H9 (cell line): ENCODE measurements at regions not wholly inside any gene's neighbourhood (a gene's known extent, or its start where the extent isn't known, plus 50 kb on each side); places are given as distances from the start of the nearest gene placed in this dataset.

Experiments used
- DNase-seq: peaks from one replicate; pipeline ENCODE4 v3.0.0-alpha.2; 2017
- H2AFZ ChIP-seq: one replicate; pipeline ENCODE4 v1.6.1; 2013; ENCODE audit warnings: mild to moderate bottlenecking, low read length, control low read depth, moderate library complexity
- H2AK5ac ChIP-seq: 2 replicates; pipeline ENCODE4 v1.6.1; 2013; ENCODE audit warnings: low read length, control low read depth, mixed read lengths; ENCODE audit not compliant: insufficient read length
- H2BK120ac ChIP-seq: one replicate; pipeline ENCODE4 v1.6.1; 2013; ENCODE audit warnings: low read depth, mild to moderate bottlenecking, low read length, control low read depth, inconsistent platforms; ENCODE audit not compliant: poor library complexity, severe bottlenecking
- H2BK12ac ChIP-seq: 2 replicates; pipeline ENCODE4 v1.6.1; 2013; ENCODE audit warnings: low read length, control low read depth, mixed read lengths, low read depth; ENCODE audit not compliant: insufficient read length
- H2BK15ac ChIP-seq: 2 replicates; pipeline ENCODE4 v1.6.1; 2013; ENCODE audit warnings: low read depth, low read length, control low read depth
- H2BK20ac ChIP-seq: one replicate; pipeline ENCODE4 v1.6.1; 2013; ENCODE audit warnings: low read depth, mild to moderate bottlenecking, low read length, control low read depth, inconsistent platforms; ENCODE audit not compliant: poor library complexity, severe bottlenecking
- H2BK5ac ChIP-seq: 2 replicates; pipeline ENCODE4 v1.6.1; 2013; ENCODE audit warnings: low read length, control low read depth, mixed read lengths; ENCODE audit not compliant: insufficient read length
- H3K14ac ChIP-seq: 2 replicates; pipeline ENCODE4 v1.6.1; 2013; ENCODE audit warnings: low read length, control low read depth; ENCODE audit not compliant: insufficient read depth
- H3K18ac ChIP-seq: 2 replicates; pipeline ENCODE4 v1.6.1; 2013; ENCODE audit warnings: low read depth, mild to moderate bottlenecking, mixed read lengths, low read length, control low read depth; ENCODE audit not compliant: insufficient read length
- H3K23ac ChIP-seq: 2 replicates; pipeline ENCODE4 v1.6.1; 2013; ENCODE audit warnings: low read length, control low read depth, mixed read lengths, low read depth; ENCODE audit not compliant: insufficient read length
- H3K23me2 ChIP-seq: 2 replicates; pipeline ENCODE4 v1.6.1; 2013; ENCODE audit warnings: low read depth, mild to moderate bottlenecking, mixed read lengths, low read length, control low read depth; ENCODE audit not compliant: insufficient read length, poor library complexity, severe bottlenecking
- H3K27ac ChIP-seq: 2 replicates; pipeline ENCODE4 v1.5.1; 2013; ENCODE audit warnings: low read length, control low read depth, mixed read lengths, low read depth; ENCODE audit not compliant: insufficient read length
- H3K27me3 ChIP-seq: 2 replicates; pipeline ENCODE4 v1.6.1; 2013; ENCODE audit warnings: low read length, control low read depth, inconsistent platforms; ENCODE audit not compliant: insufficient read depth
- H3K4ac ChIP-seq: 2 replicates; pipeline ENCODE4 v1.6.1; 2013; ENCODE audit warnings: low read depth, mild to moderate bottlenecking, control low read depth, inconsistent platforms, low read length, moderate library complexity
- H3K4me1 ChIP-seq: 2 replicates; pipeline ENCODE4 v1.6.1; 2013; ENCODE audit warnings: low read length, control low read depth, inconsistent platforms; ENCODE audit not compliant: insufficient read depth
- H3K4me2 ChIP-seq: 2 replicates; pipeline ENCODE4 v1.6.1; 2013; ENCODE audit warnings: low read length, control low read depth, mixed read lengths; ENCODE audit not compliant: insufficient read length, insufficient read depth
- H3K56ac ChIP-seq: 2 replicates; pipeline ENCODE4 v1.6.1; 2013; ENCODE audit warnings: low read depth, mild to moderate bottlenecking, mixed read lengths, low read length, control low read depth; ENCODE audit not compliant: insufficient read length
- H3K79me1 ChIP-seq: 2 replicates; pipeline ENCODE4 v1.6.1; 2013; ENCODE audit warnings: low read depth, mild to moderate bottlenecking, moderate library complexity, low read length, control low read depth, inconsistent platforms; ENCODE audit not compliant: insufficient read depth, poor library complexity, severe bottlenecking
- H3K79me2 ChIP-seq: 2 replicates; pipeline ENCODE4 v1.6.1; 2013; ENCODE audit warnings: low read length, control low read depth, inconsistent platforms; ENCODE audit not compliant: insufficient read depth
- H3K9ac ChIP-seq: 2 replicates; pipeline ENCODE4 v1.6.1; 2013; ENCODE audit warnings: low read length, control low read depth, mixed read lengths; ENCODE audit not compliant: insufficient read length; ENCODE audit errors: extremely low read depth
- H3K9me3 ChIP-seq: one replicate; pipeline ENCODE4 v1.6.1; 2013; ENCODE audit warnings: low read depth, low read length, inconsistent platforms; ENCODE audit not compliant: control insufficient read depth
- H3T11ph ChIP-seq: one replicate; pipeline ENCODE4 v1.6.1; 2013; ENCODE audit warnings: mild to moderate bottlenecking, low read length, control low read depth, inconsistent platforms
- H4K20me1 ChIP-seq: one replicate; pipeline ENCODE4 v1.6.1; 2013; ENCODE audit not compliant: control insufficient read depth, insufficient read length, insufficient read depth
- H4K5ac ChIP-seq: 2 replicates; pipeline ENCODE4 v1.6.1; 2013; ENCODE audit warnings: low read depth, mild to moderate bottlenecking, mixed read lengths, low read length, control low read depth; ENCODE audit not compliant: insufficient read length
- H4K8ac ChIP-seq: replicated peaks from 2 replicates; pipeline ENCODE4 v1.6.1; 2013; ENCODE audit warnings: low read length, control low read depth, mixed read lengths, low read depth; ENCODE audit not compliant: insufficient read length
- H4K91ac ChIP-seq: 2 replicates; pipeline ENCODE4 v1.6.1; 2013; ENCODE audit warnings: low read depth, mild to moderate bottlenecking, moderate library complexity, mixed read lengths, low read length, control low read depth; ENCODE audit not compliant: insufficient read length
- H3K27ac Mint-ChIP-seq, 3 experiments: 2 replicates in 2 of 3; 3 replicates in 1 of 3; pipeline ENCODE4 v1.8.0; 2020 to 2021; ENCODE audit warnings: mixed read lengths in 3 of 3, mild to moderate bottlenecking in 1 of 3, moderate library complexity in 1 of 3
- H3K27me3 Mint-ChIP-seq: 2 replicates; pipeline ENCODE4 v1.8.0; 2021; ENCODE audit warnings: low read depth, mild to moderate bottlenecking, moderate library complexity, mixed read lengths
- H3K36me3 Mint-ChIP-seq, 3 experiments: 2 replicates in 2 of 3; 3 replicates in 1 of 3; pipeline ENCODE4 v1.8.0; 2020 to 2021; ENCODE audit warnings: low read depth in 3 of 3, mixed read lengths in 3 of 3; ENCODE audit not compliant: insufficient read depth in 1 of 3
- H3K4me1 Mint-ChIP-seq, 2 experiments: 2 replicates each; pipeline ENCODE4 v1.8.0; 2020; ENCODE audit warnings: mixed read lengths in 2 of 2
- H3K4me3 Mint-ChIP-seq, 2 experiments: 2 replicates in 1 of 2; 3 replicates in 1 of 2; pipeline ENCODE4 v1.8.0; 2020 to 2021; ENCODE audit warnings: mild to moderate bottlenecking in 2 of 2, mixed read lengths in 2 of 2, moderate library complexity in 1 of 2
- H3K9me3 Mint-ChIP-seq, 2 experiments: 2 replicates in 1 of 2; 3 replicates in 1 of 2; pipeline ENCODE4 v1.8.0; 2020; ENCODE audit warnings: mild to moderate bottlenecking in 2 of 2, mixed read lengths in 2 of 2, moderate library complexity in 1 of 2
- CTCF ChIP-seq: fragments of 200-600 bp; sonication (generic); conservative IDR thresholded peaks from 3 replicates; pipeline ENCODE4 v1.8.0; 2021; ENCODE audit warnings: antibody characterized with exemption, mild to moderate bottlenecking
- WGBS: extraction: QIAGEN DNeasy Blood & Tissue Kit; methylation state at CpG from one replicate; pipeline ENCODE4 v1.1.7; 2013; ENCODE audit warnings: missing lambda C conversion rate, low lambda C conversion rate, mixed read lengths; ENCODE audit not compliant: insufficient read length; ENCODE audit errors: extremely low coverage; 5-methylcytosine and 5-hydroxymethylcytosine counted together

GRCh38 chr3:19735111-19735510 is 198.9 kb downstream of the EFHB start:
- Histone ChIP-seq H3K79me1 (no peaks in the 10 kb centered on the region), H4K91ac (no peak overlapping the region), H3K27ac (no peak overlapping the region), H3K4ac (no peak overlapping the region), H2BK20ac (no peak overlapping the region), H2AFZ (no peak overlapping the region), H4K5ac (no peak overlapping the region), H2BK120ac (no peak overlapping the region), H3T11ph (no peak overlapping the region), H2BK5ac (no peak overlapping the region), H4K20me1 (no peaks in the 10 kb centered on the region), H2BK15ac (no peak overlapping the region), H4K8ac (no peak overlapping the region), H3K56ac (no peak overlapping the region), H3K23me2 (no peaks in the 10 kb centered on the region), H3K23ac (no peak overlapping the region), H3K18ac (no peak overlapping the region), H2AK5ac (no peak overlapping the region), H3K9me3 (no peaks in the 10 kb centered on the region), H3K14ac (no peak overlapping the region), H2BK12ac (no peak overlapping the region), H3K79me2 (no peaks in the 10 kb centered on the region), H3K27me3 (no peaks in the 10 kb centered on the region), H3K4me2 (no peak overlapping the region), H3K9ac (no peak overlapping the region), H3K4me1 (no peaks in the 10 kb centered on the region)
- Mint-ChIP-seq H3K27ac (no peak overlapping the region), H3K4me3 (no peak overlapping the region), H3K4me1 (peaks cover 0 to 3% of the 10 kb centered on the region in 2 experiments; a peak in 1 of 4 replicates), H3K9me3 (no peaks in the 10 kb centered on the region; a peak in 1 of 5 replicates), H3K27me3 (no peaks in the 10 kb centered on the region), H3K36me3 (no peaks in the 10 kb centered on the region)
- WGBS, result 100% methylated on average over 1 of the region's 3 CpGs
- no peak for TF ChIP-seq CTCF
- DNase-seq, result no peak
